ENCODE measurements at regions not wholly inside any gene's neighbourhood (a gene's known extent, or its start where the extent isn't known, plus 50 kb on each side); places are given as distances from the start of the nearest gene placed in this dataset.

GRCh38 chr12:65597527-65597926 lies 226.8 kb upstream of the HMGA2 start:
- DNase-seq (ENCODE audit: low spot score): peak; percentile 34

- DNase-seq (ENCODE audit: low spot score): no peak
Observed at GRCh38 chr12:65598688-65599087, 225.6 kb upstream of the HMGA2 start.

- no peak for DNase-seq (ENCODE audit: low spot score)
Observed at GRCh38 chr12:65602253-65602609, 222.1 kb upstream of the HMGA2 start.

GRCh38 chr12:65602610-65603295 lies 221.5 kb upstream of the HMGA2 start:
- peak; percentile 79 for DNase-seq (ENCODE audit: low spot score)

GRCh38 chr12:65603438-65604351 lies 220.6 kb upstream of the HMGA2 start:
- DNase-seq (ENCODE audit: low spot score): peak; percentile 85

DNA sequence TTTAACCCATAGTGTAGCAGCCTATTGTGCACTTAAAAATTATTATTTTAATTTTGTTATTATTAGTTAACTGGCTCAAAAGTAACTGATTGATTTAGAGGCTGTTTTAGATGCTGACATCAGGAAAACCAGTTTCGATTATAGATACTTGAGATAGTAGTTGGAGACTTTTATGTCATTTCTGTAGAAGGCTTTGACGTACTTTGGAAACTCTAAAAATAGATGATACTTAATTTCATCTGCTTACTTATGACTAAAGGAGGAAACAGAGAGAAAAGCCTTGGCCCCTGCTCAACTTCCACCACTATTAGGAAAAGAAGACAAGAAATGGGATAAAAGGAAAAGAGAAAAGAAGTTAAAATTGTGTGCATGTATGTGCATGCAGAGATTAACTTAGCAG lies 219.3 kb upstream of the HMGA2 start:
- DNase-seq (ENCODE audit: low spot score): no peak

DNA sequence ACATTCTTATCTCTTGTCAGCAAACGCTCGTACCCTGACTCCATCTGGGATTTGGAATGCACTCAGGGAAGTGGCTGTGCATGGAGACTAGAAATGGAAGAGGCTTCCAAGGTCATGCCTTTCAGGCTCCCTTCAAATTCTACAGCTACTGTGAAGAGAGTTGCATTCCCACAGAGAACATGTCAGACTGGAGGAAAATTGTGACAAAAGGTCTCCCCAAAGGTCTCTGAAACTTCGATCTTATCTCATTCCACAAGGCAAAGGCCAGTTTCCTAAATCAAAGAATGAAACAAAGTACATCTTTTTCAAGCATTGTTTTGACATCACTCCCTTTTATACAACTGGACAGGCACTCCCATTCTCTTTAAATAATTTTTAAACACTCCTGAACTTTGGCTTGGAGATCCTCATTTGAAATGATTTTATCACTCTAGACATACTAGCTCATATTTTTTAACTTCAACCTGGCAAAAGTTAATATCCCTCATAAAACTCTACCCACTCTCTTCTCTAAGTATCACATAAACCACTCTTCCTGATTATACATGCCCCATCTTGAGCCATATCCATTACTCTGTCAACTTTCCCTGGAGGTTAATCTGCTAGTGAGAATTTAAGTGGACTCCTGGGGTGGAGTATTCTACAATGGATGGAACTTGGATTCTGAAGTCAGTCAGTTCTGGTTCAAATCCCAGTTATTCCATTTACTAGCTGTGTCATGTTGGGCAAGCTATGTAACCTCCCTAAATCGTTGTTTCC lies 218.1 kb upstream of the HMGA2 start:
- no peak for DNase-seq (ENCODE audit: low spot score)

- DNase-seq (ENCODE audit: low spot score): no peak
Observed at GRCh38 chr12:65607401-65607841, 216.9 kb upstream of the HMGA2 start.

DNA sequence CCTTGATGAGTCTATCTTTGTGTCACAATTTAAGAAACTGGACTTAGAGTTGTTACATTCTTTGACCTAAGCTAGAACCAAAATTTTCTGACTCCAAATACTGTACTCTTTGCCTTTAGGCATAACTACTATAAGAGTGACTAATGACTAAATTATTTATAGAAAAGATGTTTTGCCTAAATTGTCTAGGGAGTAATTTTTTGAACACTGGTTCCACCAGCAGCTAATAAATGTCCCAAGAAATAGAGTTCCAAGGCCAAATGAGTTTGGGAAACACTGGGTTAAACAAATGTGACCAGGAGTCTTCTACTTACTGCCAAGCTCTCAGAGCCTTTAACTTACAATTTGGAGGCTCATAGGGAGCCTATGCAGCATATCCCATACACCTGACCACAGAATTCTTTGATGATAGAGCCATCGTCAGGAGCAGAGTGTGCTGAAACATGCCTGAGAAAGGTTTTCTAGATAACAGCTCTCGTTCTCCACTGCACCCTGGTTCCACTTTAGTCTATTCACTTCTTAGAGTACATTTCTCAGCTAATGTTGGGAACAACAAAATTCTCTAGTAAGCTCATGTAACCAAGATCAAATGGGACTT lies 215.9 kb upstream of the HMGA2 start:
- DNase-seq (ENCODE audit: low spot score): no peak

GRCh38 chr12:65609359-65609771 lies 214.9 kb upstream of the HMGA2 start:
- DNase-seq (ENCODE audit: low spot score): peak; percentile 42

DNA sequence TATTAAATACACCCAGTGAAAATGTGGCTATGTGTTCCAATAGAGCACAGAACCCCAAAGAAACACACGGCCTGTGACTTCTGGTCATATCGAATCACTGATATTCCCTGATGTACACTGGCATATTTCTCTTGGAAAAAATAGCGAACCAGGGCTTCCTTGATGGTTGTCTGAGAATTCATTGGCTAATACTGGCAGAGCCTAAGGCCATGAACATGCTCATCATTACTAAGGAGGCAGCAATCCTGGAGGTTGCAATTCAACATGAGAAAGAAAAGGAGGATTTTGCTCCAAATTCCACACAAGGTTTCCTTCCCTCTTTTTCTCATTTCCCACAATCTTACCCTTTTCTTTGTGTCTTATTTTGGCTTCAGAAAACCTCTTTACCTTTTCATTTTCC lies 212.9 kb upstream of the HMGA2 start:
- no peak for DNase-seq (ENCODE audit: low spot score)

DNA sequence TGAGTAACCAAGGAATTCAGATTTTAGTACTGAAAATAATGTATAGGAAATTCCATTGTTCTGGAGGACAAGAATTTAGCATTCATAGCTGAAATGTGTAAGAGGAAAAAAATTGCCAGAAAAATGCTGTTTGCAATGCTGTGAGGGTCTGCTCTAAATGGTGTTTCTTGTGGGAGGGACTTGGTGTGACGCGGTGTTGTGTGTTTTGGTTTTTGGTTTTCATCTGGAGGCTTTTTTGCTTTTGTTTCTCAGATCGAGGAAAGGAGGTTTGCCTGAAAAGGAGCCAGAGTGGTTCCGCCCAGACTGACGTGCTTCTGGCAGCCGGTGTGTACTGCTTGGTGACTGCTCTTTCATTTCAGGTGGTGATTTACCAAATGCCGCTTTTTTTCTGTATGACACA lies 211.8 kb upstream of the HMGA2 start:
- DNase-seq (ENCODE audit: low spot score): no peak

- no peak for DNase-seq (ENCODE audit: low spot score)
Observed at GRCh38 chr12:65613692-65614091, 210.6 kb upstream of the HMGA2 start.

DNA sequence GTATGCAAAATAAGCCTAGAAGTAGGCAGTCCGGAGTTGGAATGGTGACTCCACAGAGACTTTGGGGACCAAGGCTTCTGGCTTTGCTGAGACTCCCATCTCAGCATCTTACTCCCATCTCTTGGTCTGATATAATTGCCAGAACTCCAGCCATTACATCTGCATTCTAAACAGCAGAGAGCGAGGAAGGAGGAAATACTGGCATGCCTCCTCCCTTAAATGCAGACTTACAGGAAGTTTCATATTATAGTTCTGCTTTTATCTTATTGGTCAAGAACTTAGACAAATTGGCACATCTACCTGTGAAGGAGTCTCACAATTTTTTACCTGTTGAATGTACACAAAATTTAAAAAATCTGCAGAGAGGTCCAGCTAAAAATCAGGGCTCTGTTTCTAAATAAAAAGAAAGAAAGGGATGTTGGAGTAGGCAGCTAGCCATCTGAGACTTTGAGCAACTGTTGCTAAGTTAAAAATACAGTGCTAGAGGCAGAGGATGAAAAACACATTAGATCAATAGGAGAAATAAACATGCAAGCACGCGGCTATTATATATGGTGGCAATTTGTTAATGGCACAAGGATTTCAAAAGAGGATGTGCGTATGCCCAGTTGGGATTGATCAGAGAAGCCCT lies 209.9 kb upstream of the HMGA2 start:
- DNase-seq (ENCODE audit: low spot score): no peak

GRCh38 chr12:65615118-65615517 lies 209.2 kb upstream of the HMGA2 start:
- no peak for DNase-seq (ENCODE audit: low spot score)

DNA sequence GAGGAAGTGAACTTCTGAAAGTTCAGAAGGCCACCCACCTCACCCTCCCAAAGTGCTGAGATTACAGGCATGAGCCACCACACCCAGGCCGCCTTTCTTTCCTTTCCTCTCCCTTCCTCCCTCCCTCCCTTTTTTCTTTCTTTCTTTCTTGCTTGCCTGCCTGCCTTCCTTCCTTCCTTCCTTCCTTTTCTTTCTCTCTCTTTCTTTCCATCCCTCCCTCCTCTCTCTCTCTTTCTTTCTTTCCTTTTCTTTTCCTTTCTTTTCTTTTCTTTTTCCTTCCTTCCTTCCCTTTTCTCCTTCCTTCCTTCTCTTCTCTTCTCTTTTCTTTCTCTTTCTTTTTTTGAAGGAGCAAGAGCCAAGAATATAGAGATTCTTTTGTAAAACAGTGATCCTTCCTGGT lies 208.3 kb upstream of the HMGA2 start:
- no peak for DNase-seq (ENCODE audit: low spot score)

DNA sequence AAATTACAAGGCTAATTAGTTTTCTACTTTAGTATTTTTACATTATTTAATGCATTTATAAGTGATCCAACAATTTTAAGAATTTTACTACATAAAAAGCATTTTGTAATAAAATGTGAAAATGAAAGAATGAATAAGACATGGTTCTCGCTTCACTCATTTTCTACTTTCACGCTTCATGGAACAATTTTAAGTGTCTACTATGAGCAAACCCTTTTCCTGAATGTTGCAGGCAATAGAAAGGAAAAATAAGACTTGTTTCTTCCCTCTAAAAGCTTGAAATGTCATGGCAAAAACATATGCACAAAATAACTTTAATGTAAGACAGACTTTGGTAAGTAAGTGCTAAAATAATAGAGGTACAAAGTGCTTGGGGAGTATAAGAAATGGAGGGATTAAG lies 205.7 kb upstream of the HMGA2 start:
- DNase-seq (ENCODE audit: low spot score): no peak

- no peak for DNase-seq (ENCODE audit: low spot score)
Observed at GRCh38 chr12:65619018-65619417, 205.3 kb upstream of the HMGA2 start.

DNA sequence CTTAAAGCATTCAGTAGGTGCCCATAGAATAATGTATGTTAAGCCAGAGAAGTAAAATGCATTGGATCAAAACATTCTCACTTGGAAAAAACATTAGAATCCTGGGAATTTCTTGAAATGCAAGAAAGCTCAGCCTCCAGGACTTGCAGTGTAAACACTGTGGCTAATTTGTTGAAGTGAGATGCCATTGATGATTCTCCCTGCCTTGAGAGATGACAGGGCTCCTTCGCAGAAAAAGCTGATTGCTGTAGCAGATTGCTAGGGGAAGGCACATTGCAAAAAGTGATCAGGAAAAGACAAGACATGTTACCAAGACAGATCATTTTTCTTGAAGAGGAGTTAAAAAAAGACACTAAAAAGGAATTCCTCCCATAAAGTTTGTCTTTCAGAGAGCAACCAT lies 204.2 kb upstream of the HMGA2 start:
- DNase-seq (ENCODE audit: low spot score): no peak

GRCh38 chr12:65622056-65622455 lies 202.2 kb upstream of the HMGA2 start:
- no peak for DNase-seq (ENCODE audit: low spot score)

DNA sequence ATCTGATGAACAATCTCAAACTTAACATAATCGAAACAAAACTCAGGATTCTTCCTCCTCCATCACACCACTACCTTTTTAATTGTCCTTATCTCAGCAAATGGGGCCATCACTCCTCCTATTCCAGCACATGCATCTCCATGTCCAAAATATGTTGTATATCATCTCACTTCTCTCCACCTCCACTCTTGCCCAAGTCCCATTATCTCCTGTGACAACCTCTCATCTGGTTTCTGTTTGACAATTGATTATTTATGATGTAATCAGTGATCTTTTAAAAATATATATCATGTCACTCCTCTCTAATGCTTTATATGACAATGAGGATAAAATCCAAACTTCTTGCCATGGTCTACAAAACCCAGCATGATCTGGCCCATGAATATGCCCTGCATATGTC lies 200.8 kb upstream of the HMGA2 start:
- no peak for DNase-seq (ENCODE audit: low spot score)

Data from A172 (cell line).